ENCODE measurements at regions not wholly inside any gene's neighbourhood (a gene's known extent, or its start where the extent isn't known, plus 50 kb on each side); places are given as distances from the start of the nearest gene placed in this dataset.

GRCh38 chr12:4116251-4117111, 157.1 kb upstream of the CCND2 start:
- H3F3A ChIP-seq (ENCODE audit: insufficient read depth, low read length, poor library complexity, severe bottlenecking) = no peaks in the 10 kb centered on the region
- TF ChIP-seq, protein P1, sequence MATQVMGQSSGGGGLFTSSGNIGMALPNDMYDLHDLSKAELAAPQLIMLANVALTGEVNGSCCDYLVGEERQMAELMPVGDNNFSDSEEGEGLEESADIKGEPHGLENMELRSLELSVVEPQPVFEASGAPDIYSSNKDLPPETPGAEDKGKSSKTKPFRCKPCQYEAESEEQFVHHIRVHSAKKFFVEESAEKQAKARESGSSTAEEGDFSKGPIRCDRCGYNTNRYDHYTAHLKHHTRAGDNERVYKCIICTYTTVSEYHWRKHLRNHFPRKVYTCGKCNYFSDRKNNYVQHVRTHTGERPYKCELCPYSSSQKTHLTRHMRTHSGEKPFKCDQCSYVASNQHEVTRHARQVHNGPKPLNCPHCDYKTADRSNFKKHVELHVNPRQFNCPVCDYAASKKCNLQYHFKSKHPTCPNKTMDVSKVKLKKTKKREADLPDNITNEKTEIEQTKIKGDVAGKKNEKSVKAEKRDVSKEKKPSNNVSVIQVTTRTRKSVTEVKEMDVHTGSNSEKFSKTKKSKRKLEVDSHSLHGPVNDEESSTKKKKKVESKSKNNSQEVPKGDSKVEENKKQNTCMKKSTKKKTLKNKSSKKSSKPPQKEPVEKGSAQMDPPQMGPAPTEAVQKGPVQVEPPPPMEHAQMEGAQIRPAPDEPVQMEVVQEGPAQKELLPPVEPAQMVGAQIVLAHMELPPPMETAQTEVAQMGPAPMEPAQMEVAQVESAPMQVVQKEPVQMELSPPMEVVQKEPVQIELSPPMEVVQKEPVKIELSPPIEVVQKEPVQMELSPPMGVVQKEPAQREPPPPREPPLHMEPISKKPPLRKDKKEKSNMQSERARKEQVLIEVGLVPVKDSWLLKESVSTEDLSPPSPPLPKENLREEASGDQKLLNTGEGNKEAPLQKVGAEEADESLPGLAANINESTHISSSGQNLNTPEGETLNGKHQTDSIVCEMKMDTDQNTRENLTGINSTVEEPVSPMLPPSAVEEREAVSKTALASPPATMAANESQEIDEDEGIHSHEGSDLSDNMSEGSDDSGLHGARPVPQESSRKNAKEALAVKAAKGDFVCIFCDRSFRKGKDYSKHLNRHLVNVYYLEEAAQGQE (IDR thresholded peaks at IDR 0.05; ENCODE audit: borderline replicate concordance) = no peak
- no peaks in the 10 kb centered on the region for H3K9me3 ChIP-seq (ENCODE audit: low read length)
- no peaks in the 10 kb centered on the region for H3K79me2 ChIP-seq (replicated peaks; ENCODE audit: insufficient read depth, low read length)
- no peaks in the 10 kb centered on the region for H4K20me1 ChIP-seq (ENCODE audit: insufficient read depth)
- no peak overlapping the region for H3K4me3 ChIP-seq (ENCODE audit: low read length)
- H3K36me3 ChIP-seq (ENCODE audit: insufficient read depth, low read length) = no peaks in the 10 kb centered on the region
- H3K27ac ChIP-seq (ENCODE audit: low read length) = no peak overlapping the region
- H3K9me2 ChIP-seq (ENCODE audit: insufficient read depth, low read length) = no peaks in the 10 kb centered on the region
- H2AFZ ChIP-seq (ENCODE audit: low read depth, low read length) = no peak overlapping the region
- no peaks in the 10 kb centered on the region for H3K27me3 ChIP-seq (ENCODE audit: insufficient read depth, low read depth, low read length)
- no peak overlapping the region for H3K9ac ChIP-seq (ENCODE audit: low read length)
- H3K4me2 ChIP-seq (ENCODE audit: low read length) = no peak overlapping the region

- no peaks in the 10 kb centered on the region for H3K27me3 ChIP-seq (ENCODE audit: insufficient read depth, low read depth, low read length)
- H3F3A ChIP-seq (ENCODE audit: insufficient read depth, low read length, poor library complexity, severe bottlenecking) = no peaks in the 10 kb centered on the region
- no peaks in the 10 kb centered on the region for H3K36me3 ChIP-seq (ENCODE audit: insufficient read depth, low read length)
- H3K27ac ChIP-seq (ENCODE audit: low read length) = no peak overlapping the region
- H3K9me3 ChIP-seq (ENCODE audit: low read length) = no peaks in the 10 kb centered on the region
- H3K79me2 ChIP-seq (replicated peaks; ENCODE audit: insufficient read depth, low read length) = no peaks in the 10 kb centered on the region
- no peaks in the 10 kb centered on the region for H4K20me1 ChIP-seq (ENCODE audit: insufficient read depth)
- TF ChIP-seq RAD21 (conservative IDR thresholded peaks at IDR 0.05) (no peak), MXI1 (conservative IDR thresholded peaks at IDR 0.05; ENCODE audit: poor library complexity, severe bottlenecking) (no peak), EP300 (conservative IDR thresholded peaks at IDR 0.05; ENCODE audit: poor library complexity, severe bottlenecking) (no peak), EZH2 (IDR thresholded peaks at IDR 0.05; ENCODE audit: borderline replicate concordance, insufficient read depth, low read length, poor library complexity, severe bottlenecking) (no peak), TAF1 (IDR thresholded peaks at IDR 0.05; ENCODE audit: low read depth) (no peak), SMC3 (conservative IDR thresholded peaks at IDR 0.05; ENCODE audit: poor library complexity) (no peak), POLR2AphosphoS5 (IDR thresholded peaks at IDR 0.05) (no peak)
- TF ChIP-seq, protein P1 (IDR thresholded peaks at IDR 0.05; ENCODE audit: borderline replicate concordance) = no peak
- TF ChIP-seq, protein P2, sequence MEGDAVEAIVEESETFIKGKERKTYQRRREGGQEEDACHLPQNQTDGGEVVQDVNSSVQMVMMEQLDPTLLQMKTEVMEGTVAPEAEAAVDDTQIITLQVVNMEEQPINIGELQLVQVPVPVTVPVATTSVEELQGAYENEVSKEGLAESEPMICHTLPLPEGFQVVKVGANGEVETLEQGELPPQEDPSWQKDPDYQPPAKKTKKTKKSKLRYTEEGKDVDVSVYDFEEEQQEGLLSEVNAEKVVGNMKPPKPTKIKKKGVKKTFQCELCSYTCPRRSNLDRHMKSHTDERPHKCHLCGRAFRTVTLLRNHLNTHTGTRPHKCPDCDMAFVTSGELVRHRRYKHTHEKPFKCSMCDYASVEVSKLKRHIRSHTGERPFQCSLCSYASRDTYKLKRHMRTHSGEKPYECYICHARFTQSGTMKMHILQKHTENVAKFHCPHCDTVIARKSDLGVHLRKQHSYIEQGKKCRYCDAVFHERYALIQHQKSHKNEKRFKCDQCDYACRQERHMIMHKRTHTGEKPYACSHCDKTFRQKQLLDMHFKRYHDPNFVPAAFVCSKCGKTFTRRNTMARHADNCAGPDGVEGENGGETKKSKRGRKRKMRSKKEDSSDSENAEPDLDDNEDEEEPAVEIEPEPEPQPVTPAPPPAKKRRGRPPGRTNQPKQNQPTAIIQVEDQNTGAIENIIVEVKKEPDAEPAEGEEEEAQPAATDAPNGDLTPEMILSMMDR (IDR thresholded peaks at IDR 0.05; ENCODE audit: poor library complexity, severe bottlenecking) = no peak
- no peak overlapping the region for H2AFZ ChIP-seq (ENCODE audit: low read depth, low read length)
- no peaks in the 10 kb centered on the region for H3K9me2 ChIP-seq (ENCODE audit: insufficient read depth, low read length)
- no peak overlapping the region for H3K9ac ChIP-seq (ENCODE audit: low read length)
- H3K4me3 ChIP-seq (ENCODE audit: low read length) = no peak overlapping the region
- H3K4me2 ChIP-seq (ENCODE audit: low read length) = no peak overlapping the region
These were observed 158.0 kb upstream of the CCND2 start for GRCh38 chr12:4115570-4115969.
